Heart right ventricle (tissue), 16 donors: ENCODE measurements at regions not wholly inside any gene's neighbourhood (a gene's known extent, or its start where the extent isn't known, plus 50 kb on each side); places are given as distances from the start of the nearest gene placed in this dataset.
"Not testable (repeated sequence)": the region's sequence is repeated elsewhere in the genome, so short reads cannot be mapped to it uniquely, and the experiment has no call there.

Source experiments
- ATAC-seq, 8 donors: fragments of 200-7000 bp; cut with Tn5 transposase; one replicate each; pipeline ENCODE4 v1.9.1; 2020; ENCODE audit warnings: mild to moderate bottlenecking in 8 of 8, moderate library complexity in 8 of 8, moderate number of reproducible peaks in 1 of 8
- DNase-seq, 2 donors: peaks; one replicate each; pipeline ENCODE4 v3.0.0-alpha.2; 2020
- H3K27ac ChIP-seq, 10 donors: fragments of 200-600 bp; sonication (generic) in 2 of 10; one replicate each; pipeline versions ENCODE4 v1.5.0 to v1.8.0; 2020 to 2022; ENCODE audit warnings: mild to moderate bottlenecking in 3 of 10
- H3K27me3 ChIP-seq, 7 donors: fragments of 200-600 bp; one replicate each; pipeline ENCODE4 v1.8.0; 2021 to 2022; ENCODE audit warnings: mild to moderate bottlenecking in 2 of 7
- H3K36me3 ChIP-seq, 9 donors: fragments of 200-600 bp; sonication (generic) in 1 of 9; one replicate each; pipeline versions ENCODE4 v1.5.0 to v1.8.0; 2020 to 2022; ENCODE audit warnings: mild to moderate bottlenecking in 2 of 9
- H3K4me1 ChIP-seq, 9 donors: fragments of 200-600 bp; sonication (generic) in 1 of 9; one replicate each; pipeline versions ENCODE4 v1.5.0 to v1.8.0; 2020 to 2022; ENCODE audit warnings: mild to moderate bottlenecking in 4 of 9
- H3K4me3 ChIP-seq, 10 donors: fragments of 200-600 bp; sonication (generic) in 2 of 10; one replicate each; pipeline versions ENCODE4 v1.5.0 to v1.8.0; 2020 to 2022; ENCODE audit warnings: mild to moderate bottlenecking in 7 of 10, moderate library complexity in 2 of 10
- H3K9me3 ChIP-seq, 11 donors: fragments of 200-600 bp in 10 of 11; sonication (generic) in 2 of 11; one replicate each; pipeline versions ENCODE4 v1.5.0 to v1.8.0; 2013 to 2022; ENCODE audit warnings: mild to moderate bottlenecking in 2 of 11, control low read depth in 1 of 11, moderate library complexity in 1 of 11
- WGBS, 2 donors: extraction: QIAGEN DNeasy Blood & Tissue Kit; methylation state at CpG; one replicate each; pipeline ENCODE4 v1.1.7; 2013; ENCODE audit warnings: inconsistent platforms in 1 of 2; 5-methylcytosine and 5-hydroxymethylcytosine counted together
- intact Hi-C, 10 donors: fragments of 100-400 bp; cut with DNase I; formaldehyde crosslinking; loops; one replicate each; pipeline versions ENCODE4 v1.11.1 to v1.14.2; 2022
- TF ChIP-seq, protein P1 (sequence below), 9 donors: fragments of 200-600 bp; sonication (generic) in 2 of 9; IDR thresholded peaks; one replicate each; pipeline versions ENCODE4 v1.5.0 to v1.8.0; 2021 to 2022; ENCODE audit warnings: antibody characterized with exemption in 9 of 9, mild to moderate bottlenecking in 5 of 9, moderate library complexity in 1 of 9
- donor health status: Arrhythmogenic right ventricular cardiomyopathy.
- donor health status: ischemic (EF 13 %, LVEDD 7.1; RV severe dilation, severe dysfunction).
- donor health status: healthy with polysubstance abuse.
- donor health status: DM: no; HTN: yes; CAD: no.
- donor health status: DM: no; HTN: no; CAD: no.
- donor health status: ischemic (EF 25% LVEDD 6.9; RV normal size, moderate dysfunction).
- donor health status: ischemic (EF 25% LVEDD 5.7; RV mildly dilated, moderate dysfunction).
- donor health status: healthy.
- donor health status: DM: yes; HTN: yes; CAD: no.
- donor health status: Ischemic cardiomyopathy.
- donor health status: ischemic (EF 35%, LVEDD 5.7; RV mildly dilated, moderate dysfunction).
- donor health status: nonischemic (EF 11% LVEDD 7.7; RV severe dilation, severe dysfunction).
- donor health status: DM: yes; HTN: yes; CAD: no.
- donor health status: PGD.
- donor health status: ischemic (EF 29% LVEDD 5.4; RV normal size, mild dysfunction).
- donor health status: nonischemic (EF 23%, LVEDD 6.1; RV moderate dilation, normal function).

DNA sequence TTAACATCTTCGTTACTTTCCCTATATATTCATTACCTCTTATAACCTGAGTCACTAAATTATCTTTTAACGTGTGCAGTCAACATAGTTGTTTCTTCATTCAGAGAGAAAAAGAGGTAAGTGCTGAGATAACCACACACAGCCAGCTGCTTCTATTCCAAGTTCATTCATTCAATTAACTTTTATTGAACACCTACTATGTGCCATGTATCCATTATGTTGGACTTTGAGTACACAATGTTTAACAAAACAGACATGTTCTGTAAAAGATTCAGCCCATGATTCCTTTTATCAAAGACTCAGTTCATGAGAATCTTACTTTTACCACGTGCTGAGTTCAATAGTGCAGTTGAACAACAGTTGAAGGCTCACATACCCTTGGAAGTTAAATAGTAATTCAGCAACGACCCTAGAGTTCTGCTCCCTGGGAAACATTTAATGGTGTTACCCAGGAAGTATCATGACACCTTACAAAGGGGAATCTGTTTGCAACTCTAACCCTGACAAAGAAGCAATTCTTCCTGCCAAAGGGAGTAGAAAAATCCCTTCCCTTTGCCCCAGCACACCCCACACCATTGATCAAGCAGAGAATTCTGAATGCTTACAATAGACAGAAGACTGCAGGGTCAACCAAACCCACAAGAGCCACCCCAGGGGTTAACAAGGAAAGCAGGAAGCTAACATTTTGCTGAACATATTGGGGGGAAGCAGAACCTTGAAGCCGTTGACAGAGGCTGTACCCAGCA, 595.8 kb downstream of the STK39 start:
- Histone ChIP-seq H3K4me1 (no peaks in the 10 kb centered on the region), H3K27me3 (no peaks in the 10 kb centered on the region), H3K4me3 (no peak overlapping the region), H3K27ac (no peak overlapping the region), H3K9me3 (peaks cover 0 to 2% (median 0%) of the 10 kb centered on the region in 11 donors), H3K36me3 (no peaks in the 10 kb centered on the region)
- intact Hi-C loops: no loop called here
- TF ChIP-seq, protein P1, sequence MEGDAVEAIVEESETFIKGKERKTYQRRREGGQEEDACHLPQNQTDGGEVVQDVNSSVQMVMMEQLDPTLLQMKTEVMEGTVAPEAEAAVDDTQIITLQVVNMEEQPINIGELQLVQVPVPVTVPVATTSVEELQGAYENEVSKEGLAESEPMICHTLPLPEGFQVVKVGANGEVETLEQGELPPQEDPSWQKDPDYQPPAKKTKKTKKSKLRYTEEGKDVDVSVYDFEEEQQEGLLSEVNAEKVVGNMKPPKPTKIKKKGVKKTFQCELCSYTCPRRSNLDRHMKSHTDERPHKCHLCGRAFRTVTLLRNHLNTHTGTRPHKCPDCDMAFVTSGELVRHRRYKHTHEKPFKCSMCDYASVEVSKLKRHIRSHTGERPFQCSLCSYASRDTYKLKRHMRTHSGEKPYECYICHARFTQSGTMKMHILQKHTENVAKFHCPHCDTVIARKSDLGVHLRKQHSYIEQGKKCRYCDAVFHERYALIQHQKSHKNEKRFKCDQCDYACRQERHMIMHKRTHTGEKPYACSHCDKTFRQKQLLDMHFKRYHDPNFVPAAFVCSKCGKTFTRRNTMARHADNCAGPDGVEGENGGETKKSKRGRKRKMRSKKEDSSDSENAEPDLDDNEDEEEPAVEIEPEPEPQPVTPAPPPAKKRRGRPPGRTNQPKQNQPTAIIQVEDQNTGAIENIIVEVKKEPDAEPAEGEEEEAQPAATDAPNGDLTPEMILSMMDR (IDR thresholded peaks at IDR 0.05): no peak
- no peak for DNase-seq
- WGBS, 2 donors: 51 to 56% methylated on average over 5 of the region's 5 CpGs
- ATAC-seq: no peak

DNA sequence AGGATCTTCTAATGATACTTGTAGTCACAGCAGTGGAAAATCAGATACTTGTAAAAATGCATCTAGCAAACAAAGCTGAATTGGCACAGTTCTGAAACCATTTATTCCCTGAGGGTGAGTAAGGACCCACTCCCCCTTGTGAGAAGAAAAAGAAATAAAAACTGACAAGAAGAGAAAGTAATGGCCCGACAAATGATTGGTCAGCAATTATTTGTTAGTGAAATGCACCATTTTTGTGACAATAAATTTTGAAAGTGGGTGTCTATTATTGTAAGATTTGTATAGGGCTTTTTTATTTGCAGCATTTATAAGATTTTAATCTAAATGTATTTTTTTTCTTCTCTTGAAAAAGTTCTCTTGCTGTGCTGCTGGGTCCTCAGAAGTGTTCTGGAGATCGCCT, 600.8 kb downstream of the STK39 start:
- WGBS, 2 donors: 81 to 95% methylated on average over 2 of the region's 2 CpGs
- Histone ChIP-seq H3K27ac (no peak overlapping the region), H3K4me3 (no peak overlapping the region), H3K36me3 (no peaks in the 10 kb centered on the region), H3K27me3 (no peaks in the 10 kb centered on the region), H3K4me1 (no peaks in the 10 kb centered on the region), H3K9me3 (peaks cover 0 to 2% (median 0%) of the 10 kb centered on the region in 11 donors)
- intact Hi-C loops: no loop called here
- ATAC-seq (no peak), DNase-seq (no peak)
- TF ChIP-seq, protein P1 (IDR thresholded peaks at IDR 0.05): no peak

DNA sequence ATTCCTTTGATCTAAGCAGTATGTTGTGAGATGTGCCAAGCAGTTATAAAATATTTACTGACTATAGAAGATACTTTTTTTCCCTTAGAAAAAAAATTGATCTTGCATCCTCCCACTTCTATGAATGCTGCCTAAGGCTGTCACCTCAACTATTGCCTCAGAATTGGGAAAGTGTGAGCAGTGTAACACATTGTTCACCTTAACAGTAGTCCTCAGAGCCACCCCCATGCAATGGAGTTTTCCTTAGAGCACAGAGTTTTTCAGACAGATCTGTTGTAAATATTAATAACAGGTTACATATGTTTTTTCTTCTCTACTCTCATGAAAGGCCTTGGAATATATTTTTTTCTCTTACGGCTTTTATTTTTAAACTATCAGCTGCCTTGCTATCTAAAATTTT, 607.3 kb downstream of the STK39 start:
- no peak overlapping the region for H3K27ac ChIP-seq
- WGBS, 2 donors: 44 to 98% methylated on average over 1 of the region's 1 CpG

GRCh38 chr2:167637741-167638140, 609.7 kb downstream of the STK39 start:
- DNase-seq (no peak), ATAC-seq (no peak)
- Histone ChIP-seq H3K4me1 (no peaks in the 10 kb centered on the region), H3K27ac (no peak overlapping the region), H3K4me3 (no peak overlapping the region), H3K27me3 (no peaks in the 10 kb centered on the region), H3K9me3 (peaks cover 0 to 7% (median 0%) of the 10 kb centered on the region in 11 donors), H3K36me3 (no peaks in the 10 kb centered on the region)
- TF ChIP-seq, protein P1 (IDR thresholded peaks at IDR 0.05): no peak
- intact Hi-C loops: no loop called here

More for the DNA sequence above, 607.3 kb downstream of the STK39 start:
- ATAC-seq (no peak), DNase-seq (no peak)
- TF ChIP-seq, protein P1 (IDR thresholded peaks at IDR 0.05): no peak
- H3K9me3 ChIP-seq: peaks cover 0 to 7% (median 0%) of the 10 kb centered on the region in 11 donors
- intact Hi-C loops: no loop called here
- H3K4me3 ChIP-seq: no peak overlapping the region
- no peaks in the 10 kb centered on the region for H3K4me1 ChIP-seq
- no peaks in the 10 kb centered on the region for H3K27me3 ChIP-seq
- no peaks in the 10 kb centered on the region for H3K36me3 ChIP-seq

DNA sequence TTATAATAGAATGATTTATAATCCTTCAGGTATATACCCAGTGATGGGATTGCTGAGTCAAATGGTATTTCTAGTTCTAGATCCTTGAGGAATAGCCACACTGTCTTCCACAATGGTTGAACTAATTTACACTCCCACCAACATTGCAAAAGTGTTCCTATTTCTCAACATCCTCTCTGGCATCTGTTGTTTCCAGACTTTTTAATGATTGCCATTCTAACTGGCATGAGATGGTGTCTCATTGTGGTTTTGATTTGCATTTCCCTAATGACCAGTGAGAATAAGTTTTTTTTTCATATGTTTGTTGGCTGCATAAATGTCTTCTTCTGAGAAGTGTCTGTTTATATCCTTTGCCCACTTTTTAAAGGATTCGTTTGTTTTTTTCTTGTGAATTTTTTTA, 615.1 kb downstream of the STK39 start:
- ATAC-seq, H3K9me3 ChIP-seq, H3K27ac ChIP-seq, DNase-seq, H3K27me3 ChIP-seq, H3K4me1 ChIP-seq, H3K4me3 ChIP-seq, H3K36me3 ChIP-seq, intact Hi-C loops: not testable (repeated sequence)
- WGBS, 2 donors: 79 to 84% methylated on average over 1 of the region's 1 CpG
